Kidney (tissue), 13 donors: ENCODE measurements at regions not wholly inside any gene's neighbourhood (a gene's known extent, or its start where the extent isn't known, plus 50 kb on each side); places are given as distances from the start of the nearest gene placed in this dataset.

ENCODE experiments used
- DNase-seq, 5 donors: peaks; one replicate each; pipeline ENCODE4 v3.0.0-alpha.2; 2013 to 2020
- FAIRE-seq: peaks from 2 replicates; lab custom pipeline; 2012; peaks lifted over from hg19 to GRCh38; lab: Jason Lieb, UNC
- H3K27ac ChIP-seq, 2 donors: one replicate each; pipeline ENCODE4 v1.7.0; 2013; ENCODE audit warnings: low read depth in 2 of 2, low read length in 2 of 2, inconsistent platforms in 1 of 2
- H3K27me3 ChIP-seq: one replicate; pipeline ENCODE4 v1.7.1; 2013; ENCODE audit warnings: low read length, inconsistent platforms; ENCODE audit not compliant: control insufficient read depth, insufficient read depth
- H3K36me3 ChIP-seq, 3 donors: one replicate each; pipeline versions ENCODE4 v1.7.0 to v1.7.1; 2013; ENCODE audit warnings: low read length in 3 of 3, control low read depth in 1 of 3, inconsistent platforms in 1 of 3; ENCODE audit not compliant: insufficient read depth in 3 of 3, control insufficient read depth in 2 of 3
- H3K4me1 ChIP-seq, 3 donors: one replicate each; pipeline versions ENCODE4 v1.7.0 to v1.7.1; 2013; ENCODE audit warnings: low read length in 3 of 3, inconsistent platforms in 1 of 3, low read depth in 1 of 3; ENCODE audit not compliant: control insufficient read depth in 2 of 3, insufficient read depth in 2 of 3
- H3K4me3 ChIP-seq, 3 donors: one replicate each; pipeline versions ENCODE4 v1.7.0 to v1.8.1; 2013; ENCODE audit warnings: low read length in 3 of 3, control low read depth in 1 of 3, inconsistent platforms in 1 of 3
- H3K9ac ChIP-seq, 3 donors: one replicate each; pipeline versions ENCODE4 v1.7.0 to v1.7.1; 2013; ENCODE audit warnings: low read length in 3 of 3, control low read depth in 1 of 3, inconsistent platforms in 1 of 3
- H3K9me3 ChIP-seq, 3 donors: one replicate each; pipeline versions ENCODE4 v1.7.0 to v1.7.1; 2013; ENCODE audit warnings: low read length in 3 of 3, control low read depth in 1 of 3, inconsistent platforms in 1 of 3; ENCODE audit not compliant: control insufficient read depth in 2 of 3, insufficient read depth in 1 of 3
- intact Hi-C: fragments of 100-400 bp; cut with DNase I; formaldehyde crosslinking; loops from one replicate; pipeline ENCODE4 v1.11.1; 2022
- TF ChIP-seq, protein P1 (sequence below): IDR thresholded peaks from 3 replicates; pipeline ENCODE4 v1.5.1; 2012; ENCODE audit warnings: mild to moderate bottlenecking, moderate library complexity, borderline replicate concordance; ENCODE audit not compliant: insufficient read depth; ENCODE audit errors: extremely low read depth
- donor health status: control.
- donor health status: control.
- donor health status: control.
- donor health status: control.
- donor health status: control.
- donor health status: DM: yes; HTN: yes; CAD: no.
- donor health status: Normal renal cell carcinoma (clear cell type).

DNA sequence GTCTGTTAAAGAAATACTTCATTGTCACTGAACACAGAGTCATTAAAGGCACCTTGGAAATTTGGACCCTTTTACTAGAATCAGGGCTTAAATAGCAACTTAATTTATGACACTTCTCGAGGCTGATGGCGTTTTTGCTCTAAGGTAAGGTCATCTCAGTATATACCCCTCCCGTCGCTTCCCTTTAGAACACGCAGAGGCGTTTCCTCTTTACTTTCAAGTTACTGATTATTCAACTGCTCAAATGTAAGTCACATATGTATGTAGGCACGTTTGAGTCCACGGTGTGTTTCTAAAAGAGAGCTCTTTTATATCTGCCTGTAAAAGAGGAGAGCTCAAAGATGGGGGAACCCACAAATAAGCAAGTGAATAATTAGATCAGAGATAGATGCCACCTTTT lies 181.5 kb downstream of the TSHZ3 start:
- intact Hi-C loops, result no loop called here
- Histone ChIP-seq H3K4me3 (no peak overlapping the region), H3K27ac (no peak overlapping the region), H3K4me1 (no peaks in the 10 kb centered on the region), H3K27me3 (no peaks in the 10 kb centered on the region), H3K9me3 (no peaks in the 10 kb centered on the region), H3K36me3 (no peaks in the 10 kb centered on the region), H3K9ac (no peak overlapping the region)
- no peak for FAIRE-seq
- DNase-seq, result no peak
- TF ChIP-seq, protein P1, sequence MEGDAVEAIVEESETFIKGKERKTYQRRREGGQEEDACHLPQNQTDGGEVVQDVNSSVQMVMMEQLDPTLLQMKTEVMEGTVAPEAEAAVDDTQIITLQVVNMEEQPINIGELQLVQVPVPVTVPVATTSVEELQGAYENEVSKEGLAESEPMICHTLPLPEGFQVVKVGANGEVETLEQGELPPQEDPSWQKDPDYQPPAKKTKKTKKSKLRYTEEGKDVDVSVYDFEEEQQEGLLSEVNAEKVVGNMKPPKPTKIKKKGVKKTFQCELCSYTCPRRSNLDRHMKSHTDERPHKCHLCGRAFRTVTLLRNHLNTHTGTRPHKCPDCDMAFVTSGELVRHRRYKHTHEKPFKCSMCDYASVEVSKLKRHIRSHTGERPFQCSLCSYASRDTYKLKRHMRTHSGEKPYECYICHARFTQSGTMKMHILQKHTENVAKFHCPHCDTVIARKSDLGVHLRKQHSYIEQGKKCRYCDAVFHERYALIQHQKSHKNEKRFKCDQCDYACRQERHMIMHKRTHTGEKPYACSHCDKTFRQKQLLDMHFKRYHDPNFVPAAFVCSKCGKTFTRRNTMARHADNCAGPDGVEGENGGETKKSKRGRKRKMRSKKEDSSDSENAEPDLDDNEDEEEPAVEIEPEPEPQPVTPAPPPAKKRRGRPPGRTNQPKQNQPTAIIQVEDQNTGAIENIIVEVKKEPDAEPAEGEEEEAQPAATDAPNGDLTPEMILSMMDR, result no peak

DNA sequence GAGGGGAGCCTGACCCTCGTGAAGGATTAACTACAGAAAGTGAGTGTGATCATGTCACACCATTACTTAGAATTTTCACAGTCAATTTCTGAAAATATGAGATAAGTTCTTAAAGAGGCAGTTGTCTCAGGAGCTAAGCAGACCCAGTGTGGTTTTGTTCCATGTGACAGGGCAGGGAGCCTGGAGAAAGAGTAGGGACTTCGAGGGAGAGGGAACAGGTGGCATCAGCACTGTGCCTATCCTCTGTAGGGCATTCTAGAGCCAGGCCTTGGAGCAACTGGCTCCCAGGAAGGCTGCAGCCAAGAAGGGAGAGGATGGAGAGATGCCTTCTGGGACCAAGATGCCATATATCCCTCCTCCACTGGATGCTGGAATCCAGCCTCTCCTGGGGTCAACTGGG lies 183.0 kb downstream of the TSHZ3 start:
- no peak for DNase-seq
- H3K27ac ChIP-seq, result no peak overlapping the region
- no peak for FAIRE-seq

DNA sequence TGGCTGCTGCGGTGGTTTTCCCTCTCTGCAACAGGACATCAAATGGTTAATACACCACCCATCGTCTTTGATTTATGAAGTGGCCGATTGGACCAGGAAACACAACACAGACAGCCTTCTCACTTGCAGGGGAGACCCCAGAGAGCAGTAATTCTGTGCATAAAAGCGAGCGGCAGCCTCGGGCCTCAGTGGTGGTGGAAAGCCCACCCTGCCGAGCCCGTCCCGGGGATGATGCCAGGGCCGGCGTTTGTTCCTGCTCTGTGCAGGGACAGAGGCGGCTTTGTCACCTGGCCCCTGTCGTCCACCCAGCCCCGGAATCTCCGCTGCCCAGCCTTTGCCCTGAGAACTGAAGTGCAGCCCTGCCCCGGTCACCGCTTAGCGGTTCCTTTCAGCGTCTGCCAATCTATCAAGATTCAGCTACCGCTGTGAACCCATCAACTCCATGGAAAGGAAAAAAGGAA lies 184.4 kb downstream of the TSHZ3 start:
- DNase-seq (peak; percentile 33 to 73 (median 46)), FAIRE-seq (no peak)
- intact Hi-C loops, result no loop called here
- H3K9ac ChIP-seq, result no peak overlapping the region
- H3K9me3 ChIP-seq, result no peaks in the 10 kb centered on the region
- no peaks in the 10 kb centered on the region for H3K36me3 ChIP-seq
- no peak overlapping the region for H3K4me3 ChIP-seq
- TF ChIP-seq, protein P1, result no peak
- no peaks in the 10 kb centered on the region for H3K27me3 ChIP-seq
- no peak overlapping the region for H3K27ac ChIP-seq
- no peaks in the 10 kb centered on the region for H3K4me1 ChIP-seq

More for the DNA sequence above, 183.0 kb downstream of the TSHZ3 start:
- Histone ChIP-seq H3K27me3 (no peaks in the 10 kb centered on the region), H3K9me3 (no peaks in the 10 kb centered on the region), H3K9ac (no peak overlapping the region), H3K4me1 (no peaks in the 10 kb centered on the region), H3K4me3 (no peak overlapping the region), H3K36me3 (no peaks in the 10 kb centered on the region)
- intact Hi-C loops, result no loop called here
- TF ChIP-seq, protein P1, result no peak

DNA sequence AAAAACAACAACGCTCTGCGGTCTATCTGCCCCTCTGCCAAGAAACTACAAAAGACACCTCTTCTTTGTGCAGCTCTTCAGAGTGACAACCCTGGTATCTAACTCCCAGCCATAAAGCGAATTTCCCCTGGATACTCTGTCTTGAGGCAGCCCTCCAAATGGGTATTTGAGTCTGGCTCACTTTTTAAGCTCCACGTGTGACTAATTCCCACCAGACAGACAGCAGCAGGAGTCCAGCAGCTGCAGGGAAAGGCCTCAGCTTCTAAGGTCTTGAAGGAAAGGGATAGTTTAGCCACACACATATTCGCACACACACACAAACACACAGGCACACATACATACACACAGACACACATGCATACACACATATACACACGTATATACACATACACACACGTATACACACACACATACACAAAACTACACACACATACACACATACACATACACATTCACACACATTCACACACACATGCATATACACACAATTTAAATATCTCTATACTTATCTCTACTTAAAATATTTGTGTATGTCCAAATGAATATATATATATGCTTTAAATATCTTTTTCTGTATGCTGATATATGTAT lies 188.8 kb downstream of the TSHZ3 start:
- no peak for FAIRE-seq
- no peak overlapping the region for H3K9ac ChIP-seq
- H3K27me3 ChIP-seq, result no peaks in the 10 kb centered on the region
- DNase-seq, result no peak
- no peak overlapping the region for H3K4me3 ChIP-seq
- H3K36me3 ChIP-seq, result no peaks in the 10 kb centered on the region
- H3K9me3 ChIP-seq, result no peaks in the 10 kb centered on the region
- TF ChIP-seq, protein P1, result no peak
- no peaks in the 10 kb centered on the region for H3K4me1 ChIP-seq
- no peak overlapping the region for H3K27ac ChIP-seq
- intact Hi-C loops, result no loop called here
